ENCODE measurements at regions not wholly inside any gene's neighbourhood (a gene's known extent, or its start where the extent isn't known, plus 50 kb on each side); places are given as distances from the start of the nearest gene placed in this dataset.

GRCh38 chr11:32176223-32176934 is 85.5 kb downstream of the RCN1 start:
- Histone ChIP-seq H3K79me2 (ENCODE audit: control insufficient read depth, insufficient read depth, low read length) (no peaks in the 10 kb centered on the region), H3K9me3 (ENCODE audit: control insufficient read depth, low read depth, low read length) (no peaks in the 10 kb centered on the region), H3K4me1 (ENCODE audit: control insufficient read depth, extremely low read depth, insufficient read depth, low read length) (no peaks in the 10 kb centered on the region), H3K4me2 (ENCODE audit: control insufficient read depth, extremely low read depth, insufficient read depth, low read depth, low read length) (no peak overlapping the region), H2AFZ (ENCODE audit: control insufficient read depth, low read length) (no peak overlapping the region), H3K27ac (ENCODE audit: control insufficient read depth, insufficient read depth, low read length) (no peak overlapping the region), H3K4me3 (ENCODE audit: control insufficient read depth in 2 of 3, extremely low read depth in 1 of 3, insufficient read depth in 2 of 3, low read depth in 1 of 3, low read length in 3 of 3) (no peak overlapping the region), H3K27me3 (ENCODE audit: control insufficient read depth, extremely low read depth, insufficient read depth, low read length) (peaks cover 4% of the 10 kb centered on the region), H3K36me3 (ENCODE audit: control insufficient read depth in 2 of 2, extremely low read depth in 1 of 2, insufficient read depth in 2 of 2, low read length in 2 of 2) (no peaks in the 10 kb centered on the region), H4K20me1 (ENCODE audit: control insufficient read depth, extremely low read depth, insufficient read depth, low read length) (no peaks in the 10 kb centered on the region), H3K9me1 (ENCODE audit: control insufficient read depth, extremely low read depth, insufficient read depth, low read length) (no peaks in the 10 kb centered on the region), H3K9ac (ENCODE audit: control insufficient read depth, extremely low read depth, insufficient read depth, low read length) (no peak overlapping the region)
- DNase-seq (ENCODE audit: low read depth, low spot score) (peak; percentile 50), FAIRE-seq (no peak)
- TF ChIP-seq EZH2 (IDR thresholded peaks at IDR 0.05; ENCODE audit: low read length): no peak
- TF ChIP-seq, protein P1, sequence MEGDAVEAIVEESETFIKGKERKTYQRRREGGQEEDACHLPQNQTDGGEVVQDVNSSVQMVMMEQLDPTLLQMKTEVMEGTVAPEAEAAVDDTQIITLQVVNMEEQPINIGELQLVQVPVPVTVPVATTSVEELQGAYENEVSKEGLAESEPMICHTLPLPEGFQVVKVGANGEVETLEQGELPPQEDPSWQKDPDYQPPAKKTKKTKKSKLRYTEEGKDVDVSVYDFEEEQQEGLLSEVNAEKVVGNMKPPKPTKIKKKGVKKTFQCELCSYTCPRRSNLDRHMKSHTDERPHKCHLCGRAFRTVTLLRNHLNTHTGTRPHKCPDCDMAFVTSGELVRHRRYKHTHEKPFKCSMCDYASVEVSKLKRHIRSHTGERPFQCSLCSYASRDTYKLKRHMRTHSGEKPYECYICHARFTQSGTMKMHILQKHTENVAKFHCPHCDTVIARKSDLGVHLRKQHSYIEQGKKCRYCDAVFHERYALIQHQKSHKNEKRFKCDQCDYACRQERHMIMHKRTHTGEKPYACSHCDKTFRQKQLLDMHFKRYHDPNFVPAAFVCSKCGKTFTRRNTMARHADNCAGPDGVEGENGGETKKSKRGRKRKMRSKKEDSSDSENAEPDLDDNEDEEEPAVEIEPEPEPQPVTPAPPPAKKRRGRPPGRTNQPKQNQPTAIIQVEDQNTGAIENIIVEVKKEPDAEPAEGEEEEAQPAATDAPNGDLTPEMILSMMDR (optimal IDR thresholded peaks at IDR 0.05 in 1 of 3, IDR thresholded peaks at IDR 0.05 in 1 of 3, conservative IDR thresholded peaks at IDR 0.05 in 1 of 3; ENCODE audit: extremely low read depth in 1 of 3, insufficient read depth in 2 of 3, low read length in 3 of 3): peak; percentile 81 to 88 (median 84)
- dilution Hi-C loops (cut with MboI; ENCODE audit: extremely low pct_ligation_motif_present, low sequenced_read_pairs): no loop called here

DNA sequence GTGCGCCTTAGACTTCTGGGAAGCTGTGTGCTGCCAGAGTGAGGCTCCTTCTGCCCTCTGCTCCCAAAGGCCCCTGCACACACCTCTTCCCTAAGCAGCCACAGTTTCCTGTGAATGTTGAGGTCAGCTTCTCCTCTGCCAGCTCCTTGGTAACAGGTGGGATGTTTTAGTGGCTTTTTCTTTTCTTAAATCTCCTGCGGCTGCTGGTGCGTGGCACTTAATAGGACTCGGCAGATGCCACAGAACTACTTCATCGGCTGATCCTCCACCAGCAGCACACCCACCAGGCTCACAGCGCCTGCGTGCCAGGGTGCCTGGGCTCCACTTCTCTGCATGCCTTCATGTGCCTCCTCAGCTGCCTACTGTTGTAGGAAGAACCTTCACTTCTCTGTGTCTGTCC is 87.8 kb downstream of the RCN1 start:
- no peak overlapping the region for H2AFZ ChIP-seq (ENCODE audit: control insufficient read depth, low read length)
- dilution Hi-C loops (cut with MboI; ENCODE audit: extremely low pct_ligation_motif_present, low sequenced_read_pairs): no loop called here
- no peak overlapping the region for H3K9ac ChIP-seq (ENCODE audit: control insufficient read depth, extremely low read depth, insufficient read depth, low read length)
- no peaks in the 10 kb centered on the region for H3K9me1 ChIP-seq (ENCODE audit: control insufficient read depth, extremely low read depth, insufficient read depth, low read length)
- H3K27me3 ChIP-seq (ENCODE audit: control insufficient read depth, extremely low read depth, insufficient read depth, low read length): peaks cover 3% of the 10 kb centered on the region
- H3K79me2 ChIP-seq (ENCODE audit: control insufficient read depth, insufficient read depth, low read length): no peaks in the 10 kb centered on the region
- DNase-seq (ENCODE audit: low read depth, low spot score) (no peak), FAIRE-seq (no peak)
- no peak overlapping the region for H3K27ac ChIP-seq (ENCODE audit: control insufficient read depth, insufficient read depth, low read length)
- no peaks in the 10 kb centered on the region for H3K9me3 ChIP-seq (ENCODE audit: control insufficient read depth, low read depth, low read length)
- H3K36me3 ChIP-seq (ENCODE audit: control insufficient read depth in 2 of 2, extremely low read depth in 1 of 2, insufficient read depth in 2 of 2, low read length in 2 of 2): no peaks in the 10 kb centered on the region
- TF ChIP-seq, protein P1 (optimal IDR thresholded peaks at IDR 0.05 in 1 of 3, IDR thresholded peaks at IDR 0.05 in 1 of 3, conservative IDR thresholded peaks at IDR 0.05 in 1 of 3; ENCODE audit: extremely low read depth in 1 of 3, insufficient read depth in 2 of 3, low read length in 3 of 3): no peak
- TF ChIP-seq EZH2 (IDR thresholded peaks at IDR 0.05; ENCODE audit: low read length): no peak
- no peaks in the 10 kb centered on the region for H4K20me1 ChIP-seq (ENCODE audit: control insufficient read depth, extremely low read depth, insufficient read depth, low read length)
- no peak overlapping the region for H3K4me3 ChIP-seq (ENCODE audit: control insufficient read depth in 2 of 3, extremely low read depth in 1 of 3, insufficient read depth in 2 of 3, low read depth in 1 of 3, low read length in 3 of 3)
- no peaks in the 10 kb centered on the region for H3K4me1 ChIP-seq (ENCODE audit: control insufficient read depth, extremely low read depth, insufficient read depth, low read length)
- no peak overlapping the region for H3K4me2 ChIP-seq (ENCODE audit: control insufficient read depth, extremely low read depth, insufficient read depth, low read depth, low read length)
